ENCODE measurements at regions not wholly inside any gene's neighbourhood (a gene's known extent, or its start where the extent isn't known, plus 50 kb on each side); places are given as distances from the start of the nearest gene placed in this dataset.

DNA sequence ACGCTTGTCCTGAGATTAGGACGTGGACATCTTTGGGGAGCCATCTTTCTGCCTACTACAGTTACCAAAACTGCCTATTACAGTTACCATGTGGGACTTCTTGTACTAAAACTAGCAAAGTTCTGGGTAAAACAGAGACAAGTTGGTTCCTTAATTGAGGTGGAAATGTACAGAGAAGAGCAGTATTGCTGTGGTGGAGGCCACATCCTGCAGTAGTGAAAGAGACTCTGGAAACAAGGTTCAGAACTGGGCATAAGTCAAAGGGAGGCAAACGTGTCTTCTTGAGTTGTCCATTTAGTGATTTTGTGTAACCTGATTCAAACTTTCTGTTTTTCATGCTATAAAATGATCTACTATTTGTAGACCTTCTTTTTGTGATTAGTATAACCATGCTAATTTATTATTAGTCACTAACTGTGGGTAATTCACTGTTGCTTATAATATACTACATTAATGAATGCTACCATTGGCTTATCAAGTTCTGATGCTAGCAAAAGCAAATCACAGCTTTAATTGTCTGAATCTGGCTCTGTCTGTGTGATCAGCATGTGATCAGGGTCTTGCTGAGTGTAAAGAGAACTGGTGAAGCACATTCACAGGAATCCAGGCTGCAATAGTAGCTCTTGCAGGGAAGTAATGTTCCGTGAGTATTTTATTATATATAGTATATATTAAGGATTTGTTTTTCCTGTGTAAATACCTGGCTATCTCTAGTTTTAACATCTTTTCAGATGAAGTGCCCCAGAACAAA lies 207.9 kb upstream of the GAP43 start:
- Histone ChIP-seq H3K27ac (no peak overlapping the region), H3K4me1 (no peaks in the 10 kb centered on the region), H3K36me3 (no peaks in the 10 kb centered on the region), H3K9me3 (no peaks in the 10 kb centered on the region), H3K4me3 (no peak overlapping the region), H3K27me3 (ENCODE audit: low read depth) (no peaks in the 10 kb centered on the region)
- TF ChIP-seq, protein P1, sequence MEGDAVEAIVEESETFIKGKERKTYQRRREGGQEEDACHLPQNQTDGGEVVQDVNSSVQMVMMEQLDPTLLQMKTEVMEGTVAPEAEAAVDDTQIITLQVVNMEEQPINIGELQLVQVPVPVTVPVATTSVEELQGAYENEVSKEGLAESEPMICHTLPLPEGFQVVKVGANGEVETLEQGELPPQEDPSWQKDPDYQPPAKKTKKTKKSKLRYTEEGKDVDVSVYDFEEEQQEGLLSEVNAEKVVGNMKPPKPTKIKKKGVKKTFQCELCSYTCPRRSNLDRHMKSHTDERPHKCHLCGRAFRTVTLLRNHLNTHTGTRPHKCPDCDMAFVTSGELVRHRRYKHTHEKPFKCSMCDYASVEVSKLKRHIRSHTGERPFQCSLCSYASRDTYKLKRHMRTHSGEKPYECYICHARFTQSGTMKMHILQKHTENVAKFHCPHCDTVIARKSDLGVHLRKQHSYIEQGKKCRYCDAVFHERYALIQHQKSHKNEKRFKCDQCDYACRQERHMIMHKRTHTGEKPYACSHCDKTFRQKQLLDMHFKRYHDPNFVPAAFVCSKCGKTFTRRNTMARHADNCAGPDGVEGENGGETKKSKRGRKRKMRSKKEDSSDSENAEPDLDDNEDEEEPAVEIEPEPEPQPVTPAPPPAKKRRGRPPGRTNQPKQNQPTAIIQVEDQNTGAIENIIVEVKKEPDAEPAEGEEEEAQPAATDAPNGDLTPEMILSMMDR (IDR thresholded peaks at IDR 0.05), result no peak
- intact Hi-C loops (cut with DNase I), result no loop called here
- no peak for DNase-seq
- no peak for ATAC-seq

DNA sequence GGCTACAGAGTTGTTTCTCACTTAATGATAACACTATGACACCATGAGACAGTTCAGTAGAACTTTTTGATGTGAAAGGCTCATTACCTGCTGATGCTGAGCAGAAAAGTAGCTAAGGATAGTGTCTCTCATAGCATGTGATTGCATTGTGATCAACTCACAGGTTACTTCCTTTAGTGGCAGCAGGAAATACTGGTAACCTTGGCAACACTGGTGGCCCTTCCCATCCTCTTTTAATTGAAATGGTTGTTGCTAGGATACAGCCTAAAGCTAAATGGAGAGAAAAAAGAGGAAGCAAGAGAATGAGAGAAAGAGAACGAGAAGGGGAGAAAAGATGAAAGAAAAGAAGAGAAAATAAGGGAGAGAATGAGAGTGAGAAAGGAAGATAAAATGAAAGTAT lies 204.7 kb upstream of the GAP43 start:
- Histone ChIP-seq H3K4me3 (no peak overlapping the region), H3K9me3 (no peaks in the 10 kb centered on the region), H3K36me3 (no peaks in the 10 kb centered on the region), H3K4me1 (no peaks in the 10 kb centered on the region), H3K27me3 (ENCODE audit: low read depth) (no peaks in the 10 kb centered on the region), H3K27ac (no peak overlapping the region)
- DNase-seq (no peak), ATAC-seq (no peak)
- intact Hi-C loops (cut with DNase I), result no loop called here
- TF ChIP-seq, protein P1 (IDR thresholded peaks at IDR 0.05), result no peak

DNA sequence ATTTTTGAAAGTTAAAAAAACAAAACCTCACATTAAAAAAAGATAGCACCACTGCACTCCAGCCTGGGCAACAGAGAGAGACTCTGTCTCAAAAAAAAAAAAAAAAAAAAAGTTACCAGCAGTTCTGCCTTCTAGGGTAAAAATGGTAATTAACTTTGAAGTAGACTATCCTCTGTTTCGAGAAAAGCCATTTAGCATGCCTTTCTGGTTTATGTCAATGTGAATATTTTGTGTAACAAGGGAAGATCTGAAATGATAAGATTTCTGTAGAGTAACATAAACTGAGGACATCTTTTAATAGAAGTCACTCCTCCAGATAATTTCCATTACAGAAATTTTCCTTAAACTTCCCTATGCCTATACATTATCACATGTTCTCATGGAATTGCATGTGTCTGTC lies 203.2 kb upstream of the GAP43 start:
- no peak overlapping the region for H3K27ac ChIP-seq
- H3K4me3 ChIP-seq, result no peak overlapping the region
- no peak for DNase-seq
- TF ChIP-seq, protein P1 (IDR thresholded peaks at IDR 0.05), result no peak
- intact Hi-C loops (cut with DNase I), result no loop called here
- no peaks in the 10 kb centered on the region for H3K9me3 ChIP-seq
- no peaks in the 10 kb centered on the region for H3K4me1 ChIP-seq
- ATAC-seq, result no peak
- H3K27me3 ChIP-seq (ENCODE audit: low read depth), result no peaks in the 10 kb centered on the region
- no peaks in the 10 kb centered on the region for H3K36me3 ChIP-seq

DNA sequence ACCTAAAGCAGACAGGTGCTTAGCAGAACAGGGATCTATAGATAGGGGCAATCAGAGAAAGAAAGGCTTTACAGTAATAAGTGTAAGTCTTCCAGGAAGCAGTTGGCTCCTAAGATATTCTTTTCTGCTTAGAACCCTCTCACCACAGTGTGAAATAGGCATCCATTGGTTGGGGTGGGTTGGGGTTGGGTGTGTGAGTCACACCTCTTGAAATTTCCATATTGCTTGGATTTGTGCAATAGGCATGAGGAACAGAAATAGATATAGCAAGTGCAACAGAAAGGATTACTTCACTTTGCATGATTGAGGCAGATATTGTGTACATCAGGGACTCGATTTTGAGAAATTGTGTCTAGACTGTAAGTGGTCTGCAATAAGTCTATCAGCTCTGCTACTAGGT lies 200.1 kb upstream of the GAP43 start:
- no peak for ATAC-seq

DNA sequence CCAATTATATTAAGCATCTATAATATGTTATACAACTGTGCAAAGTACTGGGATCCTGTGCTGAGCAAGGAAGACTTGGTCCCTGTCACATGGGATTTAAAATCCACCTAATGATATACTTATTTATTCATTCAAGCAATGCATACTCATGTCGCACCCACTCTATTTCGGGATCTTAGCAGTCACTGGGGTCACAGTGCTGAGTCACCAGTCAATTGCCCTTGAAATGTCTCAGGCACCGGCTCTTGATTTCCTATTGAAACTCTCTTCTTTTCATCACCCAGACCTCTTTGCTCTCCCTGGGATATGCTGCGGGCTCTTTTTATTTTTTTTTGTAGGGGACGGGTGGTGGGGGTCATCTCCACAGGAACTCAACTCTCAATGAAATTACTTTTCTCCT lies 194.5 kb upstream of the GAP43 start:
- no peak for DNase-seq
- no peak overlapping the region for H3K27ac ChIP-seq
- no peaks in the 10 kb centered on the region for H3K36me3 ChIP-seq
- no peak overlapping the region for H3K4me3 ChIP-seq
- no peaks in the 10 kb centered on the region for H3K4me1 ChIP-seq
- H3K9me3 ChIP-seq, result no peaks in the 10 kb centered on the region
- intact Hi-C loops (cut with DNase I), result no loop called here
- no peak for ATAC-seq
- no peaks in the 10 kb centered on the region for H3K27me3 ChIP-seq (ENCODE audit: low read depth)
- TF ChIP-seq, protein P1 (IDR thresholded peaks at IDR 0.05), result no peak

More for the DNA sequence above, 200.1 kb upstream of the GAP43 start:
- intact Hi-C loops (cut with DNase I), result no loop called here
- Histone ChIP-seq H3K4me3 (no peak overlapping the region), H3K9me3 (no peaks in the 10 kb centered on the region), H3K27me3 (ENCODE audit: low read depth) (no peaks in the 10 kb centered on the region), H3K4me1 (no peaks in the 10 kb centered on the region), H3K27ac (no peak overlapping the region), H3K36me3 (no peaks in the 10 kb centered on the region)
- DNase-seq, result no peak
- TF ChIP-seq, protein P1 (IDR thresholded peaks at IDR 0.05), result no peak

Data from lower lobe of right lung (tissue), 2 donors.